ENCODE measurements at regions not wholly inside any gene's neighbourhood (a gene's known extent, or its start where the extent isn't known, plus 50 kb on each side); places are given as distances from the start of the nearest gene placed in this dataset.
"Not testable (repeated sequence)": the region's sequence is repeated elsewhere in the genome, so short reads cannot be mapped to it uniquely, and the experiment has no call there.

DNA sequence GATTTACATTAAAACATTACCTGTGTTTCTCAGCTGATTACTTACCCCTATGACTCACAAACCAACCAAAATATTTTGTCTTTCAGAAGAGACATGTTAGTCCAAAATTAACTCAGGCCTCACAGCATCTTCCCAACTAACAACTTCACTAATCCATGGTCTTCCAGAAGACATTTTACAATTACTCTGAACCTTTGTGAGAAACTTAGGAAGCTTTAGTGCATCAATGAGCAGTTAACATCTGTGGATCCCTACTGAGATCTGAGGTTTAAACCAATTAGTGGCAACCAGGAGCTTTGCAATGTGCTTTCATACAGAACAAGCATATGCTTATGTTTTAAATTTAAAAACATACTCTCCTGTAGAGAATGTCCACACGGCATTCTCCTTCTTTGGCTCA lies 269.7 kb downstream of the UBE3D start:
- H3K9me3 Mint-ChIP-seq (ENCODE audit: unreplicated experiment), result peaks cover 24% of the 10 kb centered on the region

DNA sequence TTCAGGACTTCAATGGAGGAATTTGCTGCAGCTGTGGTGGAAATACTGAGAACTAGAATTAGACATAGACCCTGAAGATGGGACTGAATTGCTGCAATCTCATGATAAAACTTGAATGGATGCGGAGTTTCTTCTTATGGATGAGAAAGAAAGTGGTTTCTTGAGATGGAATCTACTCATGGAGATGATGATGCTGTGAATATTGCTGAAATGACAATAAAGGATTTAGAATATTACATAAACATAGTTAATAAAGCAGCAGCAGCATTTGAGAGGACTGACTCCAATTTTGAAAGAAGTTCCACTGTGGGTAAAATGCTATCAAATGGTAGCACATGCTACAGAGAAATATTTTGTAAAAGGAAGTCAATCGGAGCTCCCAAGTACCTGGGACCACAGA lies 264.6 kb downstream of the UBE3D start:
- Mint-ChIP-seq H3K27ac (ENCODE audit: unreplicated experiment) (no peak overlapping the region), H3K27me3 (ENCODE audit: unreplicated experiment) (peaks cover 24% of the 10 kb centered on the region), H3K36me3 (ENCODE audit: unreplicated experiment) (no peaks in the 10 kb centered on the region), H3K4me1 (ENCODE audit: unreplicated experiment) (no peaks in the 10 kb centered on the region), H3K4me3 (ENCODE audit: unreplicated experiment) (no peak overlapping the region), H3K9me3 (ENCODE audit: unreplicated experiment) (peaks cover 12% of the 10 kb centered on the region)
- DNase-seq (ENCODE audit: extremely low spot score, unreplicated experiment), result no peak
- TF ChIP-seq CTCF (IDR thresholded peaks at IDR 0.05), result no peak

More for the DNA sequence above, 269.7 kb downstream of the UBE3D start:
- Mint-ChIP-seq H3K27ac (ENCODE audit: unreplicated experiment) (no peak overlapping the region), H3K36me3 (ENCODE audit: unreplicated experiment) (peaks cover 5% of the 10 kb centered on the region), H3K4me1 (ENCODE audit: unreplicated experiment) (no peaks in the 10 kb centered on the region), H3K27me3 (ENCODE audit: unreplicated experiment) (peaks cover 28% of the 10 kb centered on the region), H3K4me3 (ENCODE audit: unreplicated experiment) (no peak overlapping the region)
- DNase-seq (ENCODE audit: extremely low spot score, unreplicated experiment), result no peak
- TF ChIP-seq CTCF (IDR thresholded peaks at IDR 0.05), result no peak

DNA sequence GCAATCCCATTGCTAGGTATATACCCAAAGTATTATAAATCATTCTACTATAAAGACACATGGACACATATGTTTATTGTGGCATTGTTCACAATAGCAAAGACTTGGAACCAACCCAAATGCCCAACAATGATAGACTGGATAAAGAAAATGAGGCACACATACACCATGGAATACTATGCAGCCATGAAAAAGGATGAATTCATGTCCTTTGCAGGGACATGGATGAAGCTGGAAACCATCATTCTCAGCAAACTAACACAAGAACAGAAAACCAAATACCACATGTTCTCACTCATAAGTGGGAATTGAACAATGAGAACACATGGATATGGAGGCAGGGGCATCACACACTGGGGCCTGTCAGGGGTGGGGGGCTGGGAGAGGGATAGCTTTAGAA lies 249.4 kb downstream of the UBE3D start:
- not testable (repeated sequence) for DNase-seq (ENCODE audit: extremely low spot score, unreplicated experiment); H3K4me3 Mint-ChIP-seq (ENCODE audit: unreplicated experiment); H3K9me3 Mint-ChIP-seq (ENCODE audit: unreplicated experiment); H3K36me3 Mint-ChIP-seq (ENCODE audit: unreplicated experiment); H3K27ac Mint-ChIP-seq (ENCODE audit: unreplicated experiment); H3K27me3 Mint-ChIP-seq (ENCODE audit: unreplicated experiment)
- peaks cover 31% of the 10 kb centered on the region for H3K4me1 Mint-ChIP-seq (ENCODE audit: unreplicated experiment)

DNA sequence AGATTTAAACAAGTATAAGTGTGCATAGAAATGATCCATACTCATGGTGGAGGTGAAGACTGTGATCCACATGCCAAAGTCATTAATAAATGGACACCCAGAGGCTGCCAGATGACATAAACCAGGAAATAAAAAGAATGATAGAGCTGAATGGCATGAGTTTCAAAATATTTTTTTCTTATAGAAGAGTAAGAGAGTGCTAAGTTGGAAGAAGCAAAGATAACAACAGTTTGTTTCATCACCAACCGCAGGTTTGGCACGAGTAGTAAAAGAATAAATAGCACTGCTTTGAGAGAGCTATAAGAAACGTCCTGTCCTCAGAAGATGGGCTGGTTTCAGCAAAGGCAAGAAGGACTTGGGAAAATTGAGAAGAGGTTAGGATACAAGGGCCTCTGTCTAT lies 246.9 kb downstream of the UBE3D start:
- Mint-ChIP-seq H3K27me3 (ENCODE audit: unreplicated experiment) (peaks cover 3% of the 10 kb centered on the region), H3K36me3 (ENCODE audit: unreplicated experiment) (no peaks in the 10 kb centered on the region), H3K9me3 (ENCODE audit: unreplicated experiment) (peaks cover 6% of the 10 kb centered on the region), H3K4me3 (ENCODE audit: unreplicated experiment) (no peak overlapping the region), H3K27ac (ENCODE audit: unreplicated experiment) (no peak overlapping the region), H3K4me1 (ENCODE audit: unreplicated experiment) (peaks cover 40% of the 10 kb centered on the region)
- no peak for TF ChIP-seq CTCF (IDR thresholded peaks at IDR 0.05)
- DNase-seq (ENCODE audit: extremely low spot score, unreplicated experiment), result no peak

DNA sequence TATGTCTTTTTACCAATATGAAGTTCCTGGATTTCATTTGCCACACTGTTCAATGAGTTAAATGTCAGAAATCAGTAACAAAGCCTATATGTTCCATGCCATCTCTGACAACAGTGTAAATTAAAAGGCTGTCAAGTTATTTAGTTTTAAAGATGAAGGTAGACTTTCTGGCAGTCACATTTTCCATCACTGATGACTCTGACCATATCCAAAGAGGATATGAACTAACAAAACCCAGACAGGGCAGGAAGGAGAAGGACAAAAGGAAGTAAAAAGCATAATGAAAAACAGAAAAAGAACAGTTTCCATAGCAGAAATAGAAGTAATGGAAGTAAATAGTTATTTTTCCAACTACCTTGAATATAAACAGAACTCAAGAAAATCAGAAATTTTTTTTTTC lies 242.3 kb downstream of the UBE3D start:
- Mint-ChIP-seq H3K27me3 (ENCODE audit: unreplicated experiment) (no peaks in the 10 kb centered on the region), H3K4me3 (ENCODE audit: unreplicated experiment) (no peak overlapping the region)
- no peak for TF ChIP-seq CTCF (IDR thresholded peaks at IDR 0.05)

GRCh38 chr6:82832811-82833210 lies 232.8 kb downstream of the UBE3D start:
- Mint-ChIP-seq H3K4me3 (ENCODE audit: unreplicated experiment) (no peak overlapping the region), H3K36me3 (ENCODE audit: unreplicated experiment) (no peaks in the 10 kb centered on the region), H3K27ac (ENCODE audit: unreplicated experiment) (no peak overlapping the region), H3K27me3 (ENCODE audit: unreplicated experiment) (peaks cover 39% of the 10 kb centered on the region), H3K4me1 (ENCODE audit: unreplicated experiment) (no peaks in the 10 kb centered on the region), H3K9me3 (ENCODE audit: unreplicated experiment) (no peaks in the 10 kb centered on the region)
- no peak for TF ChIP-seq CTCF (IDR thresholded peaks at IDR 0.05)
- no peak for DNase-seq (ENCODE audit: extremely low spot score, unreplicated experiment)

More for the DNA sequence above, 242.3 kb downstream of the UBE3D start:
- no peak for DNase-seq (ENCODE audit: extremely low spot score, unreplicated experiment)
- Mint-ChIP-seq H3K36me3 (ENCODE audit: unreplicated experiment) (no peaks in the 10 kb centered on the region), H3K4me1 (ENCODE audit: unreplicated experiment) (peaks cover 33% of the 10 kb centered on the region), H3K27ac (ENCODE audit: unreplicated experiment) (no peak overlapping the region), H3K9me3 (ENCODE audit: unreplicated experiment) (no peaks in the 10 kb centered on the region)
